Effector memory CD8-positive, alpha-beta T cell (primary cell): ENCODE measurements at regions not wholly inside any gene's neighbourhood (a gene's known extent, or its start where the extent isn't known, plus 50 kb on each side); places are given as distances from the start of the nearest gene placed in this dataset.

ENCODE experiments used
- ATAC-seq: fragments of 150-1000 bp; cut with Tn5 transposase; replicated peaks from 2 replicates; pipeline ENCODE4 v1.10.0; 2021; ENCODE audit warnings: mild to moderate bottlenecking, moderate library complexity
- DNase-seq, 3 experiments: peaks; one replicate each; pipeline ENCODE4 v3.0.0; 2021
- H3K27ac Mint-ChIP-seq, 2 donors: one replicate each; pipeline ENCODE4 v1.8.0; 2022; ENCODE audit warnings: mild to moderate bottlenecking in 2 of 2, mixed read lengths in 2 of 2, moderate library complexity in 2 of 2
- H3K27me3 Mint-ChIP-seq, 2 donors: one replicate each; pipeline ENCODE4 v1.8.0; 2022; ENCODE audit warnings: mixed read lengths in 2 of 2
- H3K36me3 Mint-ChIP-seq: one replicate; pipeline ENCODE4 v1.8.0; 2022; ENCODE audit warnings: mild to moderate bottlenecking, moderate library complexity, mixed read lengths; ENCODE audit not compliant: insufficient read depth
- H3K4me1 Mint-ChIP-seq, 2 donors: one replicate each; pipeline ENCODE4 v1.8.0; 2022; ENCODE audit warnings: low read depth in 2 of 2, mixed read lengths in 2 of 2
- H3K4me3 Mint-ChIP-seq, 2 donors: one replicate each; pipeline ENCODE4 v1.8.0; 2022; ENCODE audit warnings: mild to moderate bottlenecking in 2 of 2, mixed read lengths in 2 of 2, moderate library complexity in 2 of 2
- H3K9me3 Mint-ChIP-seq, 2 donors: one replicate each; pipeline ENCODE4 v1.8.0; 2022; ENCODE audit warnings: mixed read lengths in 2 of 2

DNA sequence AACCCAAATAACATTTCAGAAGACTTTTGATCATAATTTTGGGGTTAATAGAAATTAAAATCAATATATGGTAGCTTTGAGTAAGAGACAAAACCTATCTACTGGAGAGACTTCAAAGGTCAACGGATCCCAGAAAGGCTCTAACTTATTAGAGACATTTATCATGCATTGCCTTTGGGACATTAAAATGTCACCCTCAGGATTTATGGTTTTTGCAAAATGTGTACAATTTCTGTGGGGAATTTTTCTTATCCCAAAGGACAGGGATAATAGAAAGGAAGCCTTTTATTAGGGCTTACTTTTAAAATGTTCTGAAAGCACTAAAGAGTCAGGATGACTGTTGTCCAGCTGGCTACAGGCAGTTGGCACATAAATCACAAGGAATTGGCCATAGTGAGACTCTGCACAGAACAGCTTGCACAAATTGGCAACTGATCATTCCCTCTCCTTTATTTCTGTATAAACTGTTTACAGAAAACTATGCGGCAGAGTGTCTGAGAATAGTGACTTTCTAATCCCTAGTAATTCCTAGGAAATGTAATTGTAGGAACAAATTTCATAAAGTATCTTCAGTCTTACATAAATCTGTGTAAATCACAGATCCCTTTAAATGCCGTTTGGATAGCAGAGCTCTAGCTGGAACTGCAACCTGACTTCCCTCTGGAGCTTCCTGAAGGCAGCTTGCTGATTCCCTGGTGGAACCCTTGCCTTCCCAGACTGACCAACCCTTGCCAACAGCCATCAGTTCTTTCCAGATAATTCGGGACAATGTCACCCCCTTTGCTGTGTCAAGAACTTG is 201.1 kb upstream of the PREP start:
- no peak for DNase-seq
- no peak for ATAC-seq
- Mint-ChIP-seq H3K9me3 (no peaks in the 10 kb centered on the region), H3K4me1 (peaks cover 8 to 9% of the 10 kb centered on the region in 2 donors), H3K36me3 (no peaks in the 10 kb centered on the region), H3K4me3 (no peak overlapping the region), H3K27ac (no peak overlapping the region), H3K27me3 (no peaks in the 10 kb centered on the region)

GRCh38 chr6:105601541-105602236 is 198.8 kb upstream of the PREP start:
- DNase-seq (peak in 1 of 3 experiments; percentile 17), ATAC-seq (peak; percentile 63)
- Mint-ChIP-seq H3K4me1 (peaks cover 8 to 9% of the 10 kb centered on the region in 2 donors), H3K27ac (peak overlapping the region; percentile 88 to 96), H3K9me3 (no peaks in the 10 kb centered on the region), H3K36me3 (no peaks in the 10 kb centered on the region), H3K27me3 (no peaks in the 10 kb centered on the region), H3K4me3 (peak overlapping the region; percentile 79)

DNA sequence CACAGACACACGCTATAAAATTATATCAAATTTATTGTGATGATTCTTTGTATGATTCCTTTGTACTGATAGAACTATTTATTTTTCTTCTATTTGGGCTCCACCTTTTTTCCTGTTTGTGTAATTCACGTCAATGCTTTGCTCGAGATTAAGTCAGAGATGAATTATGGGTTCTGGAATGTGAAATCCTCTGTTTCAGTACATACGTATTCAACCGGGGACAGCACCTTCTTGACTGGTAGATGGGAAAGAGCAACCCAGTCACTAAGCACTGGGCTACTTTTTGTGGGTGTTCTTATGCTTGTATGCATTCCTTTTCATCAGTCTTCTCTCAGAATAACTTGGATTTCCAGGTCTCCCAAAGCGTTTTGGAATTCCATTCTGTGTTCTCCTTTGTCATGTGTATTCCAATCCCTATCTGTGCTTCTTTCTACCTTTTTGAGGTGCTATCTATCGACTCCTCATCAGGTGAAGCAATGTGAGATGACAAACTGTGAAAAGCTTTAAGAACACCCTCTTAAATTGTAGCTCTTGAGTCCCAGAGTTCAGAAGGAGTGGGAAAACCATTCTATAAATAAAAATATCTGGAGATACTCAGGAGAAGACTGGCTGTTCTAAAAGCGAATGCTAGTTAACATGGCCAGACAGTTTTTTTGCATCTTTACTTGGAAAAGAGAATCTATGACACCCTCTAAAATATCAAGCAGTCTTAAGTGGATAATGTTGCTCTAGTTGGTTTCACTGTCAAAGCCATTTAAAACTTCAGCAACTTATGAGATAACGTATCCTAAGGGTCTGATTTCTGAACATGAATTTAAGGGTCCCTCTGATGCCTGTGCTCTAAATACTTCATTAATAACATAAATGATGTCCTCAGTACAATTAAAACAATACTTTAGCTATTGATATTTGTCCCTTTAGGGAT is 197.7 kb upstream of the PREP start:
- Mint-ChIP-seq H3K27me3 (no peaks in the 10 kb centered on the region), H3K4me1 (peaks cover 11 to 13% of the 10 kb centered on the region in 2 donors), H3K9me3 (no peaks in the 10 kb centered on the region), H3K4me3 (no peak overlapping the region), H3K36me3 (no peaks in the 10 kb centered on the region), H3K27ac (peak overlapping the region in 1 of 2 donors; percentile 96)
- no peak for DNase-seq
- ATAC-seq, result no peak

DNA sequence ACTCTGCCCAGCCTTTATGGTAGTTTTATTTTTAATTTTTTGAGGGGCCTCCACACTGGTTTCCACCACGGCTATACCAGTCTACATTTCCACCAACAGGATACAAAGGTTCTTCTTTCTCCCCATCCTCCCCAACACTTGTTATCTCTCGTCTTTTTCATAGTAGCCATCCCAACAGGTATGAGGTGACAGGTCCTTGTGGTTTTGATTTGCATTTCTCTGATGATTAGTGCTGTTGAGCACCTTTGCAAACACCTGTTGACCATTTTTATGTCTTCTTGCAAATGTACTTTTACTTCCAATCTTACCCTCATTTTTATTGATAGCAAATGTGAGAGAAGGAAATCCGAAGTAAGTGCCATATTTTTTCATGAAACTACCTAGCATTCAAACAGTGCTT is 195.4 kb upstream of the PREP start:
- no peaks in the 10 kb centered on the region for H3K9me3 Mint-ChIP-seq
- H3K4me1 Mint-ChIP-seq, result peaks cover 11 to 13% of the 10 kb centered on the region in 2 donors
- H3K27ac Mint-ChIP-seq, result no peak overlapping the region
- H3K27me3 Mint-ChIP-seq, result no peaks in the 10 kb centered on the region
- no peak for DNase-seq
- H3K36me3 Mint-ChIP-seq, result no peaks in the 10 kb centered on the region
- H3K4me3 Mint-ChIP-seq, result no peak overlapping the region
- no peak for ATAC-seq

- no peak for DNase-seq
- H3K4me3 Mint-ChIP-seq, result no peak overlapping the region
- no peaks in the 10 kb centered on the region for H3K27me3 Mint-ChIP-seq
- H3K4me1 Mint-ChIP-seq, result peaks cover 10 to 16% of the 10 kb centered on the region in 2 donors
- peak overlapping the region in 1 of 2 donors; percentile 44 for H3K27ac Mint-ChIP-seq
- no peaks in the 10 kb centered on the region for H3K36me3 Mint-ChIP-seq
- H3K9me3 Mint-ChIP-seq, result no peaks in the 10 kb centered on the region
- no peak for ATAC-seq
Observed at GRCh38 chr6:105596284-105596755, 193.4 kb upstream of the PREP start.

- Mint-ChIP-seq H3K4me1 (peaks cover 12 to 18% of the 10 kb centered on the region in 2 donors), H3K4me3 (no peak overlapping the region), H3K27me3 (no peaks in the 10 kb centered on the region), H3K36me3 (no peaks in the 10 kb centered on the region), H3K27ac (peak overlapping the region in 1 of 2 donors; percentile 44), H3K9me3 (no peaks in the 10 kb centered on the region)
- no peak for DNase-seq
- no peak for ATAC-seq
Observed at GRCh38 chr6:105595829-105596228, 192.9 kb upstream of the PREP start.

DNA sequence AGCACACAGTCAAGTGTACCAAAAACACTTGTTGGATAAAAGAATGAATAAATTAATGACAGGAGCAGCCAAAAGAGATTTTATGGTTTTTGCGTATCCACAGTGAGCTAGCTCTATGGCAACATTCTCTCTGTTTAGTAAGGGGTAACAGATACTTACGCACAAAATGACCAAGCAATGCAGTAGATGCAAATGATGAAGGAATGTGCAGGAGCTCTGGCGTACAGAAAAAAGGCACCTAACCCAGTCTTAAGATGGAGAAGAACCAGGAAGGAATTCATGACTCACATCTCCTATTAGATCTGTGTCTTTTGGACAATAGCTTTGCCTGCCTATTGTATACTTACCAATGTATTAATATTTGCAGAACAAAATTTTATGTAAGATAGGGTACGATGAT is 191.9 kb upstream of the PREP start:
- DNase-seq, result no peak
- ATAC-seq, result no peak
- Mint-ChIP-seq H3K36me3 (no peaks in the 10 kb centered on the region), H3K4me1 (peaks cover 12 to 22% of the 10 kb centered on the region in 2 donors), H3K9me3 (no peaks in the 10 kb centered on the region), H3K27ac (no peak overlapping the region), H3K4me3 (no peak overlapping the region), H3K27me3 (no peaks in the 10 kb centered on the region)

DNA sequence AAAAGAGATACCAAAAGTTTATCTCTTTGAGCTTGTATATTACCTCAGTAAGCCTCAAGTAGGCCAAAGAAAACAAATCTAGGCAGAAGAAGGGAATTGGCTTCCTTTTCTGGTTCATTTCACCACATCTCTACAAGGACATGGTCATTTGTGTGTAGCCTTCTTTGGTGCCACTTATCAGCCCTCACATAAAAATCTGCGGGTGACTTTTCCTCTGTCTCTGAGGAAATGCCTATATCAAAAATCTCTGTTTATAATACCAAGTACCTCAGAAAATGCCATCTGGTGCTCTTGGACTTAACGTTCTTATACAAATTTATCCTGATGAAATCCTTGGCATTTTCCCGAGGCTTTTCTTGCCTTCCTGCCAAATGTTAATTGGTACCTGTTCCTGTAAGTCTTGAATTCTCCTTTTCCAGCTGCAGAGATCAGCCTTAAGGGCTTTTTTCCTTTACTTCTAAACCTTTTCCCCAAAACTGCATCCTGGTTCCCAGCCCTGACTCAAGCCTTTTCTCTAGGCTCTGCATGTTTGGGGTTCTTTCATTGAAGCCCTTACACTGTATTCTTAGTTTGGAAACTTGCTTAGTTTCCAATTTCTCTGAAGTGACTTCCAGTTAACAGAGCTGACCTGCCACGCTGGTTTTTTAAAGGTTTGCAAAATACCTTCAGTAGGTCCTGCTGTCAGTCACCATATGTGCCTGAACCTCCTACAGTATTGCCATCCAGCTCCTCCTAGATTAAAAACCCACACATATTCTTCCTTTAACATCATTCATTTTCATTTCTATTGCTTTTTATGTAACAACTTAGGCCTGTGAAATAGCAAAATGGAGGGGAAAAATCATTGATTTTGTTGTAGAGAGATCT is 191.2 kb upstream of the PREP start:
- Mint-ChIP-seq H3K9me3 (no peaks in the 10 kb centered on the region), H3K4me1 (peaks cover 12 to 22% of the 10 kb centered on the region in 2 donors)
- no peak for ATAC-seq

DNA sequence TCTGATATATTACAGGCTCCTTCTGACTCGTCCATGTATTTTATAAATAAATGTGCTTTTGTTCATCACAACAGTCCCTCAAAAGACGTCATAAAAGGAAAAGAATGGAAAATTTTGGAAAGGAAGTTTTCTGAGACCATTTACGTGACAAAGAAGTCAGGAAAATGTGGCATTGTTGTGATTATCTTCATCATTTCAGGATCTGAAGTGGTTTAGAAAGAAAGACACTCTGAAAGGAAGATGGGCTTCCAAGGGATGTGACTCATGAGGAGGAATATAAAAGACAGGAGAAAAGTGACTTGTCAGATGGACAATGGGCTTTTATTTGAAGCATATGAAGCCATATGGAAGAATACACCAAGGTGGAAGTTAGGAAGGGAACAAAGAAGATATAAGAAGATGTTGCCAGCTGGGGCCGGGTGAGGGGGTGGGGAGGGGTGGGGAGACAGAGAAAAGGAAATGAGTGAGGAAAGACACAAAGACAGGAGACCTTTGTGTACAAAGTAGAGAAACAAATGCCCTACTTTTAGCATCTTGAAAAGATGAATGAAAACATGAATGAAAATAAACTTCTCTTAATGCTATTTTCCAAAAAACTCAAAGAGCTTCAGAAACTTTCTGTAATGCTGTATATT is 190.3 kb upstream of the PREP start:
- no peak for DNase-seq
- peak overlapping the region in 1 of 2 donors; percentile 52 for H3K27ac Mint-ChIP-seq
- ATAC-seq, result no peak
- H3K27me3 Mint-ChIP-seq, result no peaks in the 10 kb centered on the region
- H3K4me3 Mint-ChIP-seq, result no peak overlapping the region
- H3K9me3 Mint-ChIP-seq, result no peaks in the 10 kb centered on the region
- peaks cover 16 to 29% of the 10 kb centered on the region in 2 donors for H3K4me1 Mint-ChIP-seq
- no peaks in the 10 kb centered on the region for H3K36me3 Mint-ChIP-seq

More for the DNA sequence above, 191.2 kb upstream of the PREP start:
- Mint-ChIP-seq H3K27ac (no peak overlapping the region), H3K36me3 (no peaks in the 10 kb centered on the region), H3K4me3 (no peak overlapping the region), H3K27me3 (no peaks in the 10 kb centered on the region)
- no peak for DNase-seq

DNA sequence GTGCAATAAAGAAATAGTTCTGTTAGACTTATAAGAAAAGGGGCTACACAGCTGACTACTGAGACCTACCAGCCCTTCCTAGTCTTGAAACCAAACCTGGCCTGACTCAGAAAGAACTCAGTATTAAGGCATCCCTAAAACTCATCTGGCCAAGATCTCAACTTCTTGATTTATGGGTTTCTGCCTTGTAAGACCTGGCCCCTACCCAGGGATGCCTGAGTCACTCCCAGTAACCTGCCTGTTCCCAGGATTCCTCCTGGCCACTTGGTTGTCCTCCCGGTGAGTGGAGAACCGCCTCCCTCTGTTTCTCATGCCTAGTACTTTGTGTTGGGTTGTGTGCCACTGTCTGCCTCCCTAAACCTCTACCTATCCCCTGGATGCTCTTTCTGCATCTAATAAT is 189.4 kb upstream of the PREP start:
- H3K4me1 Mint-ChIP-seq, result peaks cover 19 to 35% of the 10 kb centered on the region in 2 donors
- H3K27me3 Mint-ChIP-seq, result no peaks in the 10 kb centered on the region
- H3K27ac Mint-ChIP-seq, result no peak overlapping the region
- H3K36me3 Mint-ChIP-seq, result peaks cover 4% of the 10 kb centered on the region
- H3K9me3 Mint-ChIP-seq, result no peaks in the 10 kb centered on the region
- ATAC-seq (no peak), DNase-seq (no peak)
- no peak overlapping the region for H3K4me3 Mint-ChIP-seq

DNA sequence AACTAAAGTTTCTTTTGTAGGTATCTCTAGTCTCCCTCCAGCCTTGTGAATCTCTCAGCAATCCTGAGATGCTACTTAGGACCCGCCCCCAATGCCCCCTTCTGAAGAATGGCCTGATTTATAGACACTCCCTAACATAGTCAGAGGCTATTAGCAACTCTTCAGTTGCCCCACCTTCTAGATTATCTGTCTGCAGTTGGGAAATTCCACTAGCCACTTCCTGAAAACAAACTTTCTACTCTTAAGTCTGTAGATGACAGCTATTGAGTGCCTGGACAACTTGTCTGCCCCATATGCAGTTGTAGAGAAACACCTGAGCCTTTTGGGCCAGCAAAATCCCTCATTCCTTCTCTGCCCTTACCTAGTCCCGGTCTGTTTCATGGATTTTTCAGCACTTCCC is 188.2 kb upstream of the PREP start:
- Mint-ChIP-seq H3K27ac (peak overlapping the region; percentile 1 to 39), H3K9me3 (no peaks in the 10 kb centered on the region), H3K4me3 (peak overlapping the region in 1 of 2 donors; percentile 2), H3K36me3 (peaks cover 4% of the 10 kb centered on the region), H3K27me3 (no peaks in the 10 kb centered on the region), H3K4me1 (peaks cover 21 to 38% of the 10 kb centered on the region in 2 donors)
- peak; percentile 74 for ATAC-seq
- peak in 1 of 3 experiments; percentile 1 for DNase-seq

- no peak for ATAC-seq
- DNase-seq, result no peak
- Mint-ChIP-seq H3K36me3 (peaks cover 4% of the 10 kb centered on the region), H3K4me3 (peak overlapping the region; percentile 80 to 82), H3K9me3 (no peaks in the 10 kb centered on the region), H3K4me1 (peaks cover 18 to 33% of the 10 kb centered on the region in 2 donors), H3K27me3 (no peaks in the 10 kb centered on the region), H3K27ac (peak overlapping the region; percentile 93 to 98)
Observed at GRCh38 chr6:105588123-105588710, 185.3 kb upstream of the PREP start.
